DND-41 (cell line): ENCODE measurements at regions not wholly inside any gene's neighbourhood (a gene's known extent, or its start where the extent isn't known, plus 50 kb on each side); places are given as distances from the start of the nearest gene placed in this dataset.

Experiments
- ATAC-seq: fragments of 200-7000 bp; cut with Tn5 transposase; 3 replicates; pipeline ENCODE4 v1.9.1; 2021; ENCODE audit warnings: low read depth; ENCODE audit not compliant: insufficient read depth
- DNase-seq: peaks from one replicate; pipeline ENCODE4 v3.0.0-alpha.2; 2020
- H2AFZ ChIP-seq: 2 replicates; pipeline ENCODE4 v1.6.0; 2012; ENCODE audit warnings: low read depth, low read length
- H3K27ac ChIP-seq: 2 replicates; pipeline ENCODE4 v1.5.1; 2012; ENCODE audit warnings: low read length, inconsistent platforms
- H3K27me3 ChIP-seq: fragments of 200-600 bp; sonication (generic); 2 replicates; pipeline ENCODE4 v1.6.0; 2012; ENCODE audit warnings: low read length, mild to moderate bottlenecking, inconsistent platforms; ENCODE audit not compliant: insufficient read depth, poor library complexity
- H3K36me3 ChIP-seq: 2 replicates; pipeline ENCODE4 v1.5.1; 2012; ENCODE audit warnings: low read length, inconsistent platforms; ENCODE audit not compliant: insufficient read depth
- H3K4me1 ChIP-seq: 2 replicates; pipeline ENCODE4 v1.5.1; 2012; ENCODE audit warnings: mild to moderate bottlenecking, low read length; ENCODE audit not compliant: insufficient read depth
- H3K4me2 ChIP-seq: 2 replicates; pipeline ENCODE4 v1.6.0; 2012; ENCODE audit warnings: mild to moderate bottlenecking, moderate library complexity, low read length, inconsistent platforms; ENCODE audit not compliant: insufficient read depth
- H3K4me3 ChIP-seq, 2 experiments: fragments of 200-600 bp in 1 of 2; shearing (Covaris generic) in 1 of 2; 2 replicates each; pipeline ENCODE4 v1.5.1; 2012 to 2016; ENCODE audit warnings: inconsistent platforms in 2 of 2, low read length in 2 of 2, mild to moderate bottlenecking in 2 of 2, low read depth in 1 of 2, moderate library complexity in 1 of 2
- H3K79me2 ChIP-seq: 2 replicates; pipeline ENCODE4 v1.6.0; 2012; ENCODE audit warnings: low read length, inconsistent platforms; ENCODE audit not compliant: insufficient read depth
- H3K9ac ChIP-seq: 2 replicates; pipeline ENCODE4 v1.6.0; 2012; ENCODE audit warnings: low read depth, mild to moderate bottlenecking, inconsistent platforms, low read length, moderate library complexity
- H3K9me3 ChIP-seq: 2 replicates; pipeline ENCODE4 v1.5.1; 2012; ENCODE audit warnings: low read length, moderate library complexity, mild to moderate bottlenecking, inconsistent platforms; ENCODE audit not compliant: insufficient read depth, severe bottlenecking
- H4K20me1 ChIP-seq: 2 replicates; pipeline ENCODE4 v1.6.0; 2012; ENCODE audit warnings: low read length; ENCODE audit not compliant: insufficient read depth
- EZH2 ChIP-seq: IDR thresholded peaks from 3 replicates; pipeline ENCODE4 v1.6.1; 2012; ENCODE audit warnings: borderline replicate concordance, low read depth, mild to moderate bottlenecking, moderate library complexity, low read length, inconsistent platforms; ENCODE audit not compliant: severe bottlenecking
- TF ChIP-seq, protein P1 (sequence below): IDR thresholded peaks from 2 replicates; pipeline ENCODE4 v1.5.1; 2012; ENCODE audit warnings: borderline replicate concordance, low read length, moderate library complexity, mild to moderate bottlenecking; ENCODE audit not compliant: poor library complexity, severe bottlenecking; ENCODE audit errors: extremely low read depth

GRCh38 chr5:87116825-87117512, 150.7 kb upstream of the RASA1 start:
- no peaks in the 10 kb centered on the region for H3K9me3 ChIP-seq
- H3K4me1 ChIP-seq: peaks cover 23% of the 10 kb centered on the region
- DNase-seq: no peak
- H3K4me2 ChIP-seq: no peak overlapping the region
- H3K27me3 ChIP-seq: no peaks in the 10 kb centered on the region
- no peak for TF ChIP-seq EZH2
- TF ChIP-seq, protein P1, sequence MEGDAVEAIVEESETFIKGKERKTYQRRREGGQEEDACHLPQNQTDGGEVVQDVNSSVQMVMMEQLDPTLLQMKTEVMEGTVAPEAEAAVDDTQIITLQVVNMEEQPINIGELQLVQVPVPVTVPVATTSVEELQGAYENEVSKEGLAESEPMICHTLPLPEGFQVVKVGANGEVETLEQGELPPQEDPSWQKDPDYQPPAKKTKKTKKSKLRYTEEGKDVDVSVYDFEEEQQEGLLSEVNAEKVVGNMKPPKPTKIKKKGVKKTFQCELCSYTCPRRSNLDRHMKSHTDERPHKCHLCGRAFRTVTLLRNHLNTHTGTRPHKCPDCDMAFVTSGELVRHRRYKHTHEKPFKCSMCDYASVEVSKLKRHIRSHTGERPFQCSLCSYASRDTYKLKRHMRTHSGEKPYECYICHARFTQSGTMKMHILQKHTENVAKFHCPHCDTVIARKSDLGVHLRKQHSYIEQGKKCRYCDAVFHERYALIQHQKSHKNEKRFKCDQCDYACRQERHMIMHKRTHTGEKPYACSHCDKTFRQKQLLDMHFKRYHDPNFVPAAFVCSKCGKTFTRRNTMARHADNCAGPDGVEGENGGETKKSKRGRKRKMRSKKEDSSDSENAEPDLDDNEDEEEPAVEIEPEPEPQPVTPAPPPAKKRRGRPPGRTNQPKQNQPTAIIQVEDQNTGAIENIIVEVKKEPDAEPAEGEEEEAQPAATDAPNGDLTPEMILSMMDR: no peak
- no peaks in the 10 kb centered on the region for H4K20me1 ChIP-seq
- no peak overlapping the region for H3K27ac ChIP-seq
- H3K9ac ChIP-seq: no peak overlapping the region
- ATAC-seq: no peak
- no peak overlapping the region for H2AFZ ChIP-seq
- no peaks in the 10 kb centered on the region for H3K36me3 ChIP-seq
- H3K4me3 ChIP-seq: no peak overlapping the region
- no peaks in the 10 kb centered on the region for H3K79me2 ChIP-seq

- Histone ChIP-seq H3K79me2 (no peaks in the 10 kb centered on the region), H3K36me3 (no peaks in the 10 kb centered on the region), H3K9ac (no peak overlapping the region), H2AFZ (no peak overlapping the region), H3K4me2 (no peak overlapping the region), H3K9me3 (no peaks in the 10 kb centered on the region), H3K4me3 (no peak overlapping the region), H3K27ac (no peak overlapping the region), H3K27me3 (no peaks in the 10 kb centered on the region), H4K20me1 (no peaks in the 10 kb centered on the region), H3K4me1 (peaks cover 33% of the 10 kb centered on the region)
- ATAC-seq: no peak
- TF ChIP-seq, protein P1: no peak
- TF ChIP-seq EZH2: no peak
- no peak for DNase-seq
These were observed 148.1 kb upstream of the RASA1 start for GRCh38 chr5:87119588-87119987.

GRCh38 chr5:87120518-87121303, 147.0 kb upstream of the RASA1 start:
- DNase-seq: no peak

More at GRCh38 chr5:87120518-87121303, 147.0 kb upstream of the RASA1 start:
- H3K4me3 ChIP-seq: no peak overlapping the region
- no peaks in the 10 kb centered on the region for H3K36me3 ChIP-seq
- no peaks in the 10 kb centered on the region for H3K9me3 ChIP-seq
- peak; percentile 55 for ATAC-seq
- no peak overlapping the region for H3K9ac ChIP-seq
- H2AFZ ChIP-seq: 0 out of 2 replicates have a peak overlapping the region, but pooled peaks have one; percentile 11
- H3K27ac ChIP-seq: peak overlapping the region; percentile 70
- 0 out of 2 replicates have a peak overlapping the region, but pooled peaks have one; percentile 45 for H3K4me2 ChIP-seq
- H3K79me2 ChIP-seq: no peaks in the 10 kb centered on the region
- H3K4me1 ChIP-seq: peaks cover 33% of the 10 kb centered on the region
- TF ChIP-seq, protein P1: no peak
- no peak for TF ChIP-seq EZH2
- H4K20me1 ChIP-seq: no peaks in the 10 kb centered on the region
- H3K27me3 ChIP-seq: no peaks in the 10 kb centered on the region
